ENCODE measurements at regions not wholly inside any gene's neighbourhood (a gene's known extent, or its start where the extent isn't known, plus 50 kb on each side); places are given as distances from the start of the nearest gene placed in this dataset.
"Not testable (repeated sequence)": the region's sequence is repeated elsewhere in the genome, so short reads cannot be mapped to it uniquely, and the experiment has no call there.

DNA sequence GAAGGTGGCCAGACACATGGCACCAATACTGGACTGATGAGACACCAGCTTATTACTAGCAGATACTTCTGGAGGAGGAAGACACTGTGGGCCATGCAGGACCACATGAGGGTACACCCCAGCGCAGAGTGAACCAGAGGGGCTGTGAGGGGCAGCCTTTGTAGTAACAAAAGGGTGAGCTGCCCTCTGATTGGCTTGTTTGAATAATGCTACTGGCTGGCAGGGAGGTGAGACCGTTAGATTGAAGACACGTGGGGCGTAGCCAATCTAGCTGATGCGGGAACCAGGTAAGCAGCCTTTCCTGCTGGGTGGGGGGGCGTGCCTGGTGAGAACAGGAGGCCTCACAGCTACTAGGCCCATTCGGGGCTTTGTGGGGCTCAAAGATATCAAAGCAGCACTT lies 102.8 kb upstream of the SEC14L1 start:
- Histone ChIP-seq H3K36me3 (no peaks in the 10 kb centered on the region), H3K27ac (no peak overlapping the region), H3K9me3 (no peaks in the 10 kb centered on the region), H3K4me3 (no peak overlapping the region), H3K4me1 (no peaks in the 10 kb centered on the region), H3K27me3 (no peaks in the 10 kb centered on the region)
- intact Hi-C loops (cut with DNase I) = no loop called here
- TF ChIP-seq, protein P1, sequence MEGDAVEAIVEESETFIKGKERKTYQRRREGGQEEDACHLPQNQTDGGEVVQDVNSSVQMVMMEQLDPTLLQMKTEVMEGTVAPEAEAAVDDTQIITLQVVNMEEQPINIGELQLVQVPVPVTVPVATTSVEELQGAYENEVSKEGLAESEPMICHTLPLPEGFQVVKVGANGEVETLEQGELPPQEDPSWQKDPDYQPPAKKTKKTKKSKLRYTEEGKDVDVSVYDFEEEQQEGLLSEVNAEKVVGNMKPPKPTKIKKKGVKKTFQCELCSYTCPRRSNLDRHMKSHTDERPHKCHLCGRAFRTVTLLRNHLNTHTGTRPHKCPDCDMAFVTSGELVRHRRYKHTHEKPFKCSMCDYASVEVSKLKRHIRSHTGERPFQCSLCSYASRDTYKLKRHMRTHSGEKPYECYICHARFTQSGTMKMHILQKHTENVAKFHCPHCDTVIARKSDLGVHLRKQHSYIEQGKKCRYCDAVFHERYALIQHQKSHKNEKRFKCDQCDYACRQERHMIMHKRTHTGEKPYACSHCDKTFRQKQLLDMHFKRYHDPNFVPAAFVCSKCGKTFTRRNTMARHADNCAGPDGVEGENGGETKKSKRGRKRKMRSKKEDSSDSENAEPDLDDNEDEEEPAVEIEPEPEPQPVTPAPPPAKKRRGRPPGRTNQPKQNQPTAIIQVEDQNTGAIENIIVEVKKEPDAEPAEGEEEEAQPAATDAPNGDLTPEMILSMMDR (IDR thresholded peaks at IDR 0.05) = no peak
- no peak for DNase-seq (ENCODE audit: low spot score in 2 of 2)

GRCh38 chr17:77038884-77039555 lies 101.7 kb upstream of the SEC14L1 start:
- no peak overlapping the region for H3K27ac ChIP-seq

GRCh38 chr17:77042476-77043231 lies 98.1 kb upstream of the SEC14L1 start:
- TF ChIP-seq, protein P1 (IDR thresholded peaks at IDR 0.05) = no peak
- Histone ChIP-seq H3K27me3 (no peaks in the 10 kb centered on the region), H3K27ac (no peak overlapping the region)

More at GRCh38 chr17:77038884-77039555, 101.7 kb upstream of the SEC14L1 start:
- no peaks in the 10 kb centered on the region for H3K36me3 ChIP-seq
- DNase-seq (ENCODE audit: low spot score in 2 of 2) = no peak
- TF ChIP-seq, protein P1 (IDR thresholded peaks at IDR 0.05) = no peak
- H3K27me3 ChIP-seq = no peaks in the 10 kb centered on the region
- no peak overlapping the region for H3K4me3 ChIP-seq
- intact Hi-C loops (cut with DNase I) = no loop called here
- H3K9me3 ChIP-seq = no peaks in the 10 kb centered on the region
- H3K4me1 ChIP-seq = no peaks in the 10 kb centered on the region

DNA sequence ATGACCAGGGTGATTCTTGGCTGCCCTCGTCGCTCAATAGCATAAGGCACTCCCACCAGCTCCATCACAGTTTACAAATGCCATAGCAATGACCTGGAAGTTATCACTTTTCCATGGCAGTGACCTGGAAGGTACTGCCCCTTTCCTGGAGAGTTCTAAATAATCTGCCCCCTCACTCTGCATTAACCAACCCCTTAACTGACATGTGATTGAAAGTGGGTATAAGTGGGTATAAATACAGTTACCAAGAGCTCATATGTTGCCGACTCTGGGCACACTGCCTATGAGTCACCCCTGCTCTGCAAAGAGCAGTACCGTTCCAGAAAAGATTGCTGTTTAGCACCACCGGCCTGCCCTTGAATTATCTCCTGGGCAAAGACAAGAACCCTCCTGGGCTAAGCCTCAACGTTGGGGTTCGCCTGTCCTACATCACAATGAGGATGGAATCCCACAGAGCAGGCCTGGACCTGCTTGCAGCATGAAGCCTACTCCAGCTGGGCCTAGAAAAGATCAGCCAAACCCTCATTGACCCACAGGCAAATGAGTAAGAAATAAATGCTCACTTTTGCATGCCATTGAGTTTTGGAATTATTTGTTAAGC lies 95.2 kb upstream of the SEC14L1 start:
- Histone ChIP-seq H3K9me3 (no peaks in the 10 kb centered on the region), H3K36me3 (no peaks in the 10 kb centered on the region), H3K27ac (no peak overlapping the region), H3K27me3 (no peaks in the 10 kb centered on the region), H3K4me3 (no peak overlapping the region), H3K4me1 (no peaks in the 10 kb centered on the region)
- TF ChIP-seq, protein P1 (IDR thresholded peaks at IDR 0.05) = no peak
- intact Hi-C loops (cut with DNase I) = no loop called here
- DNase-seq (ENCODE audit: low spot score in 2 of 2) = no peak

More at GRCh38 chr17:77042476-77043231, 98.1 kb upstream of the SEC14L1 start:
- intact Hi-C loops (cut with DNase I) = no loop called here
- DNase-seq (ENCODE audit: low spot score in 2 of 2) = no peak
- H3K9me3 ChIP-seq = no peaks in the 10 kb centered on the region
- H3K4me1 ChIP-seq = no peaks in the 10 kb centered on the region
- H3K4me3 ChIP-seq = no peak overlapping the region
- H3K36me3 ChIP-seq = no peaks in the 10 kb centered on the region

DNA sequence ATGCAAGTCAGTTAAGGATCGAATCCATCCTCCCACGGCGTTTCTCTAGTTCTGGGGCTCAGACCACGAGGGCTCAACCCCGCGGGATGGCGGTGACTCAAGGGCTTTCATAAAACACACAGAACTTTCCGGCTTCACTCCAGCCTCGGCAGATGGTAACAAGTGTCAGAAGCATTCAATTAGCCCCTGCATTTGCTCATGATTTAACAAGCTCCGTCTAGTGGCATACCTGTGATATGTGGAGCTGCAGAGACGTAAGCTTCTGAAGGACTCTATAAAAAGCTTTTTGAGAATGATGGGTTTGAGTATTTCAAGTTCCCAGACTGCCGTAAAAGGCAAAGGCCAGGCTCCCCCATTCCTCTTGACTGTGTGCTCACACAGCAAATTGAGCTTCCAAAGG lies 91.3 kb upstream of the SEC14L1 start:
- no peak overlapping the region for H3K27ac ChIP-seq
- H3K27me3 ChIP-seq = no peaks in the 10 kb centered on the region
- TF ChIP-seq, protein P1 (IDR thresholded peaks at IDR 0.05) = no peak
- H3K4me3 ChIP-seq = no peak overlapping the region
- no peaks in the 10 kb centered on the region for H3K4me1 ChIP-seq
- H3K9me3 ChIP-seq = no peaks in the 10 kb centered on the region
- DNase-seq (ENCODE audit: low spot score in 2 of 2) = no peak
- intact Hi-C loops (cut with DNase I) = no loop called here
- no peaks in the 10 kb centered on the region for H3K36me3 ChIP-seq

DNA sequence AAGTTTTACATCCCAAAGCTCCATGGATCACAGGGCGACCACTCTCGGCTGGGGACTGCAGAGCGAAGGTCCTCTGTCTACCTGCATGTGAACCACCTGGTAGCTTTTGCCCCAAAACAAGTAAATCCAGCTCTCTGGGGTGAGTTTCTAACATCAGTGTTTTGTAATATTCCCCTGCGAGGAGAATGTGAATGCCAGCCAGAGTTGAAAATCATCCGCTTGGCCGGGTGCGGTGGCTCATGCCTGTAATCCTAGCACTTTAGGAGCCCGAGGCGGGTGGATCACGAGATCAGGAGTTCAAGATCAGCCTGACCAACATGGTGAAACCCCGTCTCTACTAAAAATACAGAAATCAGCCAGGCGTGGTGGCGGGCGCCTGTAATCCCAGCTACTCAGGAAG lies 89.9 kb upstream of the SEC14L1 start:
- DNase-seq (ENCODE audit: low spot score in 2 of 2); H3K4me1 ChIP-seq; H3K4me3 ChIP-seq; intact Hi-C loops (cut with DNase I); H3K27me3 ChIP-seq; H3K36me3 ChIP-seq; H3K27ac ChIP-seq; H3K9me3 ChIP-seq: not testable (repeated sequence)

All from ascending aorta (tissue), 2 donors.